T-cell (primary cell): ENCODE measurements at regions not wholly inside any gene's neighbourhood (a gene's known extent, or its start where the extent isn't known, plus 50 kb on each side); places are given as distances from the start of the nearest gene placed in this dataset.
A peak's percentile ranks its signal among the peaks of the same experiment; 100 is the strongest.

Experiments used
- ATAC-seq, 4 experiments: fragments of 200-7000 bp in 3 of 4; fragments of 150-1000 bp in 1 of 4; cut with Tn5 transposase; replicated peaks in 1 of 4; 1 replicate in 3 of 4; 2 replicates in 1 of 4; pipeline ENCODE4 v1.10.0; 2021; ENCODE audit warnings: moderate library complexity in 3 of 4, mild to moderate bottlenecking in 2 of 4, moderate number of reproducible peaks in 1 of 4
- CTCF ChIA-PET, 2 donors: fragments of 300-600 bp; sonication (Branson Sonifier 250); formaldehyde crosslinking; loops; one replicate each; lab custom pipeline; 2022; ENCODE audit warnings: antibody characterized with exemption in 2 of 2; lab: Charles Lee
- POLR2A ChIA-PET, 2 donors: fragments of 300-600 bp; sonication (Branson Sonifier 250); formaldehyde crosslinking; loops; one replicate each; lab custom pipeline; 2022; ENCODE audit warnings: antibody characterized with exemption in 2 of 2; lab: Charles Lee
- DNase-seq, 35 experiments: peaks; one replicate each; pipeline versions ENCODE4 v3.0.0 to v3.0.0-alpha.2; 2013 to 2023
- H3K27ac ChIP-seq: one replicate; pipeline ENCODE4 v1.5.1; 2013; ENCODE audit warnings: low read length
- H3K27me3 ChIP-seq, 2 experiments: replicated peaks in 1 of 2; 1 replicate in 1 of 2; 2 replicates in 1 of 2; pipeline versions ENCODE4 v1.6.1 to v1.7.0; 2013; ENCODE audit warnings: low read length in 1 of 2, mixed read lengths in 1 of 2; ENCODE audit not compliant: control insufficient read depth in 2 of 2, insufficient read depth in 2 of 2; ENCODE audit errors: extremely low read depth in 1 of 2
- H3K36me3 ChIP-seq, 2 donors: 1 replicate in 1 of 2; 2 replicates in 1 of 2; pipeline versions ENCODE4 v1.6.1 to v1.7.0; 2013; ENCODE audit warnings: low read length in 1 of 2; ENCODE audit not compliant: control insufficient read depth in 2 of 2, insufficient read depth in 1 of 2; ENCODE audit errors: extremely low read depth in 1 of 2
- H3K4me1 ChIP-seq, 2 experiments: 1 replicate in 1 of 2; 2 replicates in 1 of 2; pipeline versions ENCODE4 v1.6.1 to v1.7.0; 2013; ENCODE audit warnings: low read length in 2 of 2, mixed read lengths in 1 of 2; ENCODE audit not compliant: insufficient read depth in 2 of 2, control insufficient read depth in 1 of 2; ENCODE audit errors: extremely low read depth in 1 of 2
- H3K4me3 ChIP-seq, 2 donors: 1 replicate in 1 of 2; 2 replicates in 1 of 2; pipeline versions ENCODE4 v1.5.1 to v1.7.0; 2013; ENCODE audit warnings: mild to moderate bottlenecking in 2 of 2, low read length in 1 of 2, moderate library complexity in 1 of 2; ENCODE audit not compliant: control insufficient read depth in 1 of 2; ENCODE audit errors: extremely low read depth in 1 of 2
- H3K9me3 ChIP-seq: 2 replicates; pipeline ENCODE4 v1.7.0; 2013
- H3K27ac Mint-ChIP-seq, 2 donors: one replicate each; pipeline ENCODE4 v1.8.0; 2020 to 2021; ENCODE audit warnings: mild to moderate bottlenecking in 2 of 2, mixed read lengths in 2 of 2
- H3K27me3 Mint-ChIP-seq, 2 donors: one replicate each; pipeline ENCODE4 v1.8.0; 2021 to 2022; ENCODE audit warnings: mixed read lengths in 2 of 2
- H3K36me3 Mint-ChIP-seq: one replicate; pipeline ENCODE4 v1.8.0; 2021; ENCODE audit warnings: mixed read lengths
- H3K4me1 Mint-ChIP-seq, 3 donors: one replicate each; pipeline ENCODE4 v1.8.0; 2020 to 2022; ENCODE audit warnings: mixed read lengths in 3 of 3, mild to moderate bottlenecking in 1 of 3
- H3K4me3 Mint-ChIP-seq, 3 donors: one replicate each; pipeline ENCODE4 v1.8.0; 2020 to 2022; ENCODE audit warnings: mild to moderate bottlenecking in 3 of 3, mixed read lengths in 3 of 3, moderate library complexity in 3 of 3
- H3K9me3 Mint-ChIP-seq, 3 donors: one replicate each; pipeline ENCODE4 v1.8.0; 2020 to 2022; ENCODE audit warnings: mixed read lengths in 3 of 3
- WGBS: methylation state at CpG from one replicate; pipeline ENCODE4 v1.1.5; 2013; ENCODE audit warnings: missing lambda C conversion rate; ENCODE audit not compliant: insufficient coverage; 5-methylcytosine and 5-hydroxymethylcytosine counted together

DNA sequence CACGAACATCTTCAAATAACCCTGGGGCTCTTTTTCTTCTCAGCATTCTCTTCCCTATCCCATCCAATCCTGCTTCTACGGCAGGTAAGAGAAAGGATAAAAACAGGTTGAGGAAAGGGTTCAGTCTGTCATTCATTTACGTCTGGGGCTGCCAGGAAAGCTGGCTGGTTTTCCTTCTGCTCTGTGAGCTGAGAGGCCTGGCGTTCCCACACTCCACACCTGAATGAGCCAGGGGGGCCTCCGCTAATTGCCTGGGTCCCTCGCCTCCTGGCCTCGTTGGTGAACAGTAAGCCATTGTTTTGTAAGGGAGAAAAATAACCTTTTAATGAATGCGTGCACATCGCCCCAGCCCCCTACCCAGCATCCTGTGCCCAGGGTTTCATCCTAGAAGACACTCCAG is 70.8 kb upstream of the SIM2 start:
- ATAC-seq (no peak), DNase-seq (no peak)
- Mint-ChIP-seq H3K9me3 (peaks cover 0 to 13% (median 4%) of the 10 kb centered on the region in 3 donors), H3K27ac (no peak overlapping the region), H3K4me3 (no peak overlapping the region), H3K27me3 (peaks cover 0 to 13% of the 10 kb centered on the region in 2 donors), H3K36me3 (no peaks in the 10 kb centered on the region), H3K4me1 (peaks cover 0 to 5% (median 0%) of the 10 kb centered on the region in 3 donors)
- H3K27ac ChIP-seq = no peak overlapping the region
- ChIA-PET CTCF (no interaction called here), POLR2A (no interaction called here)
- H3K4me1 ChIP-seq = no peaks in the 10 kb centered on the region
- H3K27me3 ChIP-seq = peaks cover 0 to 22% of the 10 kb centered on the region in 2 experiments
- no peak overlapping the region for H3K4me3 ChIP-seq
- no peaks in the 10 kb centered on the region for H3K36me3 ChIP-seq
- 82% methylated on average over 4 of the region's 9 CpGs for WGBS
- no peaks in the 10 kb centered on the region for H3K9me3 ChIP-seq

DNA sequence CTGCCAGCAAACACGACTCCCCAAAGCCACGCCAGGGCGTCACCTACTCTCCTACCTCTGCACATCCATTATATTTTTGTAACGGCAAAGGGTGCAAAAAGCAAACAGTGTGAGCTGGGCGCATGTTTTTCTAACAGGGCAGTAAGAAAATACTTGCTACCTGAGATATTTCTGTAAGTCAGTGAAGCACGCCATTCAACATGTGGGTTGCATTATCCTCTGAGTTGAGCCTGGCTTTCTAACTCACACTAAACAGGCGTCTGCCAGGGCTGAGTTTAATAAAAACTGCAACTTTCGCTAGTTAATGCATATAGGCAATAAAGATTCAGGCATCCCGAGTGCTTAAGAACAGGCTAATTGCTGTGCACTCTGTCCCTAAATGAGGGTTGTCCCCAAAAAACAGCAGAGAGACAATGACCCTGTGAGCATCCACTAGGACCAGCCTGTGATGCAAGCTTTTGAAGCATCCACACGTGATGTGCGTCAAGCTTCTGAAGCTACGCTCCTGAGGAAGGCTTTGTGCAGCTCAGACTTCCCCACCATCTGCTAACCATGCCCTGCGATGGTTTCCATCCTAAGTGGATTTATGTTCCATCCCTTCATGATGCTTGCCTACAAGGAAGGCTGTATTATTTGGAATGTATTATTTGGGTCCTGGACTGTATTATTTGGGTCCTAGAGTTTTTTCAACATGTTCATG is 70.0 kb upstream of the SIM2 start:
- H3K27me3 ChIP-seq = peaks cover 2 to 22% of the 10 kb centered on the region in 2 experiments
- H3K4me3 Mint-ChIP-seq = no peak overlapping the region
- POLR2A ChIA-PET = no interaction called here
- no peak overlapping the region for H3K27ac ChIP-seq
- peaks cover 0 to 5% (median 0%) of the 10 kb centered on the region in 3 donors for H3K4me1 Mint-ChIP-seq
- no peaks in the 10 kb centered on the region for H3K4me1 ChIP-seq
- CTCF ChIA-PET = no interaction called here
- peaks cover 0 to 13% of the 10 kb centered on the region in 2 donors for H3K27me3 Mint-ChIP-seq
- no peak overlapping the region for H3K27ac Mint-ChIP-seq
- H3K36me3 ChIP-seq = no peaks in the 10 kb centered on the region
- H3K9me3 ChIP-seq = no peaks in the 10 kb centered on the region
- H3K4me3 ChIP-seq = no peak overlapping the region
- 93% methylated on average over 10 of the region's 13 CpGs for WGBS
- ATAC-seq = no peak
- H3K36me3 Mint-ChIP-seq = no peaks in the 10 kb centered on the region
- H3K9me3 Mint-ChIP-seq = peaks cover 0 to 8% (median 3%) of the 10 kb centered on the region in 3 donors
- no peak for DNase-seq

DNA sequence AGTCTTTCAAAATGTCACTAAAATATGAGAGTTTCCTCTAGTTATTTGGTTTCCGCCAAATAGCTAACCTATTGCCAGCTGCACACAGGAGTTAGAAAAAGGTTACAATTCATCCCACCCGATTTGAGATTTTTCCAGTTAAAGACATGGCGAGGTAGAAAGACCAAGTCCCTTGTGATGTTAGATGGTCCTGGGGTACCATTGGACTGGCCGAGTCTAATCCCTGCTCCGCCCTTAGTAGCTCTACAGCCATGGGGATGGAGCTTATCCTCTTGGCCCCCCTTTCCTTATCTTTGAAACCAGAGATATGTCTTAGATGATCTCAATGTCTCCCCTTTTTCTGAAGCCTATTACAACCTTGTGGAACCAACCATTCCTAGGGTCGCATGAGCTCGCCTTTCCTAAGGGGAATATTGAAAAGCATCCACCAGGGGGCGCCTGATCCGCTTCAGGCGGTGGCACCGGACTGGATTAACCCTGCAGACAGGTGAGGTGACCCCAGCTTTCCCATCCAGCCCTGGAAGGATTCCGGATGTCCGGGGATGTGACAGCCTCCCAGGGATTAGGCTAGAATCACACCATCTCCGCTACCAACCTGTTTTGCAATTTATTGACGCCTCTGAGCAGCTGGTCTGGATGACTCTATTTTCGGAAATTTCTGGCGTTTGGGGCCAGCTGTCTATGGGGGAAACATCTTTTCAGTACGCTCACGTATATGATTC is 68.3 kb upstream of the SIM2 start:
- no peak overlapping the region for H3K4me3 Mint-ChIP-seq
- ChIA-PET POLR2A (no interaction called here), CTCF (interaction anchor here (0.6 to 1.4 kb wide), 8 partner anchors 27 to 379 kb away, joined by 3 to 9 read pairs (median 3); no protein-coding TSS in a partner anchor)
- Histone ChIP-seq H3K27me3 (peaks cover 2 to 22% of the 10 kb centered on the region in 2 experiments), H3K4me3 (no peak overlapping the region), H3K9me3 (no peaks in the 10 kb centered on the region), H3K27ac (no peak overlapping the region), H3K4me1 (no peaks in the 10 kb centered on the region), H3K36me3 (no peaks in the 10 kb centered on the region)
- H3K27ac Mint-ChIP-seq = no peak overlapping the region
- H3K4me1 Mint-ChIP-seq = peaks cover 0 to 5% (median 0%) of the 10 kb centered on the region in 3 donors
- 42% methylated on average over 13 of the region's 19 CpGs for WGBS
- peaks cover 0 to 15% of the 10 kb centered on the region in 2 donors for H3K27me3 Mint-ChIP-seq
- DNase-seq (peak in 32 of 35 experiments; percentile 9 to 70 (median 38)), ATAC-seq (no peak)
- no peaks in the 10 kb centered on the region for H3K36me3 Mint-ChIP-seq
- H3K9me3 Mint-ChIP-seq = peaks cover 0 to 5% (median 0%) of the 10 kb centered on the region in 3 donors

DNA sequence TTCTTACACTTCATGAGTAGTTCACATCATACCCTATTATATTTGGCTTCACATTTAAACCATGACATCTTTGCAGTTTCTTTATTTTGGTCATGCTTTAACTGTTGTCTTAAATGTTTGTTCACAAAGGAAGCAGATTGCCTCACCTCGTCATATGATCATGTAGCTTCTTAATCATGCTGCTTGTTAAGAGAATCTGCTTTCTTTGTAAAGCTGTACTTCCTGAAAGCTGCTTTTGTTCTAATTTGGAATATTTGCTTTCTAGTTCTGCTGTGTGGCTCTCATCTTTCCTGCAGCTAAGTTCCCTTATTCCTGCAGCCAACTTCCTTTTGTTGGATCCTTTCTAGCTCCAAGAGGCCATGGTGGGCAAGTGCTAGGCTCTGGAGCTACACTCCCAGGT is 62.9 kb upstream of the SIM2 start:
- WGBS = 40% methylated on average over 1 of the region's 1 CpG
- Mint-ChIP-seq H3K4me1 (peaks cover 6 to 13% (median 6%) of the 10 kb centered on the region in 3 donors), H3K4me3 (no peak overlapping the region), H3K36me3 (no peaks in the 10 kb centered on the region), H3K27me3 (peaks cover 15 to 19% of the 10 kb centered on the region in 2 donors), H3K9me3 (peaks cover 6 to 26% (median 11%) of the 10 kb centered on the region in 3 donors), H3K27ac (no peak overlapping the region)
- no peak overlapping the region for H3K4me3 ChIP-seq
- H3K27me3 ChIP-seq = peaks cover 2 to 13% of the 10 kb centered on the region in 2 experiments
- ChIA-PET CTCF (no interaction called here), POLR2A (no interaction called here)
- H3K36me3 ChIP-seq = no peaks in the 10 kb centered on the region
- no peaks in the 10 kb centered on the region for H3K9me3 ChIP-seq
- H3K27ac ChIP-seq = no peak overlapping the region
- no peak for ATAC-seq
- no peak for DNase-seq
- no peaks in the 10 kb centered on the region for H3K4me1 ChIP-seq

DNA sequence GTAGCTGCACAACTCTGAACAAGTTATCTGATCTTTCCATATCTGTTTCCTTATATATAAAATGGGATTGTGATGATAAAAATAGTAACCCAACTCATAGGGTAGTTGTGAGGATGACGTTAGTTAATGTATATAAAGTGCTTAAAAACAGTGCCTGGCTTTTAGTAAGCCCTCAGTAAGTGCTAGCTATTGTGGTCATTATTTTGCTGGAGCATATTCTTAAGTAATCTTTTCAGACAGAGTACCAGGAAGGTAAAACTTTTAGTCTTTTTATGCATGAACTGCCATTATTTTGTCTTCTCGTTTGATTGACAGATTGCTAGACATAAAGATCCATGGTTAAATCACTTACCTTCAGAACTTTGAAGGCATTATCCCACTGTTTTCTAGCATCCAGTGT is 62.5 kb upstream of the SIM2 start:
- POLR2A ChIA-PET = interaction anchor here in 1 of 2 donors (0.6 kb wide), 1 partner anchor 357 kb away, joined by 3 read pairs; no protein-coding TSS in a partner anchor
- no peaks in the 10 kb centered on the region for H3K36me3 Mint-ChIP-seq
- CTCF ChIA-PET = interaction anchor here in 1 of 2 donors (0.6 kb wide), 1 partner anchor 251 kb away, joined by 3 read pairs; no protein-coding TSS in a partner anchor

DNA sequence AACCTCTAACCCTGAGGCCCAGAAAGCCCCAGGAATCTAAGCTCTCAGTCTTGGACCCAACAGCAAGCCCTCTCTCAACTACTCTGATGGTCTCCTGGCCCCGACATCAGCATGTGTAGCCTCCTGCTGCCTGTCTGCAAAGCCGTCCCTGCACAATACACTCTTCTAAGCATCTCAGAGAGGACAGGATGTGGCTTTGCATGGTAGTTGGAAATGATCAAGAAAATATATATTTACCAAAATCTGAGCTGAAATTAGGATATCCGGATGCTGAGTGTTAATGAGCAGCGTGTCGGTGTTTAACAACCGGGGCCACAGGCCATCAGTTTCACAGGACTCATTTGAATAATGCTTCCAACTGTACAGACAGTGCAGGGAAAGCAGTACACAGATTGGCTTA is 59.1 kb upstream of the SIM2 start:
- Histone ChIP-seq H3K9me3 (no peaks in the 10 kb centered on the region), H3K4me1 (no peaks in the 10 kb centered on the region), H3K36me3 (no peaks in the 10 kb centered on the region), H3K4me3 (no peak overlapping the region), H3K27me3 (peaks cover 0 to 4% of the 10 kb centered on the region in 2 experiments), H3K27ac (no peak overlapping the region)
- POLR2A ChIA-PET = no interaction called here
- H3K27me3 Mint-ChIP-seq = peaks cover 11 to 19% of the 10 kb centered on the region in 2 donors
- H3K36me3 Mint-ChIP-seq = no peaks in the 10 kb centered on the region
- peaks cover 6 to 22% (median 11%) of the 10 kb centered on the region in 3 donors for H3K9me3 Mint-ChIP-seq
- DNase-seq (no peak), ATAC-seq (no peak)
- WGBS = no CpG with 5 or more reads among the region's 6 CpGs
- H3K4me1 Mint-ChIP-seq = peaks cover 6 to 13% (median 6%) of the 10 kb centered on the region in 3 donors
- CTCF ChIA-PET = no interaction called here
- H3K27ac Mint-ChIP-seq = no peak overlapping the region
- no peak overlapping the region for H3K4me3 Mint-ChIP-seq

More for the DNA sequence above, 62.5 kb upstream of the SIM2 start:
- WGBS = 67% methylated on average over 1 of the region's 2 CpGs
- Histone ChIP-seq H3K36me3 (no peaks in the 10 kb centered on the region), H3K4me3 (no peak overlapping the region), H3K27me3 (peaks cover 2 to 9% of the 10 kb centered on the region in 2 experiments), H3K4me1 (no peaks in the 10 kb centered on the region), H3K27ac (no peak overlapping the region), H3K9me3 (no peaks in the 10 kb centered on the region)
- ATAC-seq (no peak), DNase-seq (no peak)
- Mint-ChIP-seq H3K4me1 (peaks cover 6 to 13% (median 6%) of the 10 kb centered on the region in 3 donors), H3K27ac (no peak overlapping the region), H3K4me3 (no peak overlapping the region), H3K27me3 (peaks cover 11 to 19% of the 10 kb centered on the region in 2 donors), H3K9me3 (peaks cover 6 to 26% (median 11%) of the 10 kb centered on the region in 3 donors)
